Natural killer cell (primary cell): ENCODE measurements at regions not wholly inside any gene's neighbourhood (a gene's known extent, or its start where the extent isn't known, plus 50 kb on each side); places are given as distances from the start of the nearest gene placed in this dataset.

Source experiments
- ATAC-seq, 3 donors: fragments of 150-1000 bp in 2 of 3; fragments of 200-7000 bp in 1 of 3; cut with Tn5 transposase; 1 replicate in 1 of 3; 2 replicates in 2 of 3; pipeline ENCODE4 v1.10.0; 2021; ENCODE audit warnings: mild to moderate bottlenecking in 2 of 3, moderate library complexity in 2 of 3
- DNase-seq, 2 donors: peaks; one replicate each; pipeline versions ENCODE4 v3.0.0 to v3.0.0-alpha.2; 2013 to 2021; ENCODE audit warnings: mixed read lengths in 1 of 2
- H3K27ac ChIP-seq: one replicate; pipeline ENCODE4 v1.5.1; 2013; ENCODE audit warnings: mild to moderate bottlenecking, low read length
- H3K27me3 ChIP-seq: one replicate; pipeline ENCODE4 v1.6.1; 2013; ENCODE audit warnings: low read length; ENCODE audit not compliant: control insufficient read depth, insufficient read depth
- H3K36me3 ChIP-seq: one replicate; pipeline ENCODE4 v1.6.1; 2013; ENCODE audit warnings: low read length; ENCODE audit not compliant: control insufficient read depth, insufficient read depth
- H3K4me1 ChIP-seq: one replicate; pipeline ENCODE4 v1.6.1; 2013; ENCODE audit warnings: low read length; ENCODE audit not compliant: control insufficient read depth, insufficient read depth
- H3K4me3 ChIP-seq: one replicate; pipeline ENCODE4 v1.5.1; 2013; ENCODE audit warnings: low read length
- H3K9me3 ChIP-seq: one replicate; pipeline ENCODE4 v1.6.1; 2013; ENCODE audit warnings: low read length; ENCODE audit not compliant: control insufficient read depth, insufficient read depth
- H3K27ac Mint-ChIP-seq, 2 donors: one replicate each; pipeline ENCODE4 v1.8.0; 2022; ENCODE audit warnings: mild to moderate bottlenecking in 2 of 2, mixed read lengths in 2 of 2, moderate library complexity in 1 of 2
- H3K27me3 Mint-ChIP-seq, 2 donors: one replicate each; pipeline ENCODE4 v1.8.0; 2022; ENCODE audit warnings: low read depth in 2 of 2, mixed read lengths in 2 of 2
- H3K36me3 Mint-ChIP-seq: one replicate; pipeline ENCODE4 v1.8.0; 2022; ENCODE audit warnings: mixed read lengths
- H3K4me1 Mint-ChIP-seq, 2 donors: one replicate each; pipeline ENCODE4 v1.8.0; 2022; ENCODE audit warnings: mixed read lengths in 2 of 2
- H3K4me3 Mint-ChIP-seq: one replicate; pipeline ENCODE4 v1.8.0; 2022; ENCODE audit warnings: mild to moderate bottlenecking, moderate library complexity, mixed read lengths
- H3K9me3 Mint-ChIP-seq, 2 donors: one replicate each; pipeline ENCODE4 v1.8.0; 2022; ENCODE audit warnings: mixed read lengths in 2 of 2
- WGBS: methylation state at CpG from one replicate; pipeline ENCODE4 v1.1.7; 2013; ENCODE audit warnings: missing lambda C conversion rate; ENCODE audit not compliant: insufficient coverage; 5-methylcytosine and 5-hydroxymethylcytosine counted together
- intact Hi-C: fragments of 100-400 bp; cut with micrococcal nuclease; formaldehyde crosslinking; loops from one replicate; pipeline ENCODE4 v1.14.2; 2022
- TF ChIP-seq, protein P1 (sequence below): fragments of 200-600 bp; IDR thresholded peaks from one replicate; pipeline ENCODE4 v1.8.0; 2022; ENCODE audit warnings: antibody characterized with exemption

DNA sequence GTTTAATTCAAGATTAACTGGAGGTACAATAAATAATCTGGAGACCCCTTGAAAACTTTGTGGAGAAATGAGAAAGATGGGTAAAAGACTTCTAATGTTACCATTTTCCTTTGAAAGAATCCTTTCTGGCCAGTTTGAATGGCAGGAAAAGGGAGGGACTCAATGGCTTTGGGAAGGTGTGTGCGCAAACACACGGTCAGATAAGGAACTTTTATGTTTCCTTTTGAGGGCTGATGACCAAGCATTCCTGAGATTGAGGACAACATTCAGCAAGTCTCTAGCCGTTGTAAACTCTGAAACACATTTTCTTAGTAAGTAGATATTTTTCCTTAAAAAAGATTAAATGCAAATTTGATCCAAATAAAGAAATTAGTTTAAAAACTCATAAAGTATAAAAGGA, 909.7 kb upstream of the TENM4 start:
- intact Hi-C loops: no loop called here
- H3K9me3 Mint-ChIP-seq: peaks cover 4 to 8% of the 10 kb centered on the region in 2 donors
- H3K27ac Mint-ChIP-seq: no peak overlapping the region

DNA sequence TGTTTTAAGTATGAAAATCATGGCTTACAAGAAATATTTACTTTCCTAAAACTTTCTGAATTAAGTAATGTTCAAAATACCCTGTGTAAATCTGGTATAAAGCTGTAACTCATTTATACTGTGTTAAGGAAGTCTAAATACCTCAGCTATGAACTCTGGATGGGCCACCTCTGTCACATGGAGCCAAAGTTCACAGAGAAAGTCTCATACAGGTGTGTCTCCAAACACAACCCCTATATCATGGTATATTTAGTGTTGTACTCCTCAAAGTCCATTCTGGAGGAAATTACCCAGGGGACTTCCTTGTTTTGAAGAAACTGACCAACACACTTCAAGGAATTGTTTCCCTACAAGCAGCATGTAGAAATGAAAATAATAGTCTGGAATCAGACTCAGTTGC, 909.2 kb upstream of the TENM4 start:
- peaks cover 4 to 8% of the 10 kb centered on the region in 2 donors for H3K9me3 Mint-ChIP-seq

More for the DNA sequence above, 909.7 kb upstream of the TENM4 start:
- Histone ChIP-seq H3K4me1 (no peaks in the 10 kb centered on the region), H3K27me3 (no peaks in the 10 kb centered on the region), H3K27ac (no peak overlapping the region), H3K9me3 (no peaks in the 10 kb centered on the region), H3K4me3 (no peak overlapping the region), H3K36me3 (no peaks in the 10 kb centered on the region)
- WGBS: 12% methylated on average over 2 of the region's 3 CpGs
- no peak for DNase-seq
- Mint-ChIP-seq H3K36me3 (peaks cover 5% of the 10 kb centered on the region), H3K4me3 (no peak overlapping the region), H3K27me3 (no peaks in the 10 kb centered on the region), H3K4me1 (no peaks in the 10 kb centered on the region)
- TF ChIP-seq, protein P1, sequence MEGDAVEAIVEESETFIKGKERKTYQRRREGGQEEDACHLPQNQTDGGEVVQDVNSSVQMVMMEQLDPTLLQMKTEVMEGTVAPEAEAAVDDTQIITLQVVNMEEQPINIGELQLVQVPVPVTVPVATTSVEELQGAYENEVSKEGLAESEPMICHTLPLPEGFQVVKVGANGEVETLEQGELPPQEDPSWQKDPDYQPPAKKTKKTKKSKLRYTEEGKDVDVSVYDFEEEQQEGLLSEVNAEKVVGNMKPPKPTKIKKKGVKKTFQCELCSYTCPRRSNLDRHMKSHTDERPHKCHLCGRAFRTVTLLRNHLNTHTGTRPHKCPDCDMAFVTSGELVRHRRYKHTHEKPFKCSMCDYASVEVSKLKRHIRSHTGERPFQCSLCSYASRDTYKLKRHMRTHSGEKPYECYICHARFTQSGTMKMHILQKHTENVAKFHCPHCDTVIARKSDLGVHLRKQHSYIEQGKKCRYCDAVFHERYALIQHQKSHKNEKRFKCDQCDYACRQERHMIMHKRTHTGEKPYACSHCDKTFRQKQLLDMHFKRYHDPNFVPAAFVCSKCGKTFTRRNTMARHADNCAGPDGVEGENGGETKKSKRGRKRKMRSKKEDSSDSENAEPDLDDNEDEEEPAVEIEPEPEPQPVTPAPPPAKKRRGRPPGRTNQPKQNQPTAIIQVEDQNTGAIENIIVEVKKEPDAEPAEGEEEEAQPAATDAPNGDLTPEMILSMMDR: no peak
- no peak for ATAC-seq

DNA sequence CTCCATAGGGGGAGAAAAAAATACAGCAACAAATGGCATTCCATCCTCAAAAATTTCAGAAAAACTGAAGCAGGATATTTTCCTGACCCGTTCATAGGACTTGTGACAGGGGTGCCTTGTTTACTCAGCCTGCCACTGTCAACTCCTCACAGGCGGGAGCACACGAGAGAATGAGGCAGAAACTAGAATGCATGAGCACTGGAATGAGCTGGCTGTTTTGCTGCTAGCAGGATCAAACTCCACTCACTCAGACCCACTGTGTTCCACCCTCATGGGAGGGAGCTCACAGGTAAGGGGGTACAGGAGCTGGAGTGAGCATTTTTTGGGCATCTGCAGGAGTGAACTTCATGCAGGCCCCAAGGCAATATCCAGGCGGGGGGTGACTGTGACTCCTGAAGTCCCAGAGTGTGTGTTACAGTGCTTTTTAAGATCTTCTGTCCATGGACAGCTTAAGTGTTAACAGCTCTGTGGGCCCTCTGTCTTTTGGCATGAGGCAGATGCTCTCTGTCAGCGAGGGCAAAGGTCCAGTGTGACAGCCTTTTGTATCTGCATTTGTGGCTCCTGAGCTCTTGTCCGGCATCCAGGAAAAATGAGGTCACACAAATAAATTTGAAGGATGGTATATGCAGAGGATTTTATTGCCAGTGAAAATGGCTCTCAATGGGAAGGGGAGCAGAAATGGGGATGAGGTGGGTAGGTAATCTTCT, 905.7 kb upstream of the TENM4 start:
- Mint-ChIP-seq H3K27me3 (no peaks in the 10 kb centered on the region), H3K27ac (no peak overlapping the region)
- TF ChIP-seq, protein P1: no peak

More for the DNA sequence above, 909.2 kb upstream of the TENM4 start:
- no peaks in the 10 kb centered on the region for H3K36me3 ChIP-seq
- intact Hi-C loops: no loop called here
- Mint-ChIP-seq H3K27ac (no peak overlapping the region), H3K4me3 (no peak overlapping the region), H3K4me1 (no peaks in the 10 kb centered on the region), H3K27me3 (no peaks in the 10 kb centered on the region), H3K36me3 (peaks cover 5% of the 10 kb centered on the region)
- no peaks in the 10 kb centered on the region for H3K27me3 ChIP-seq
- H3K9me3 ChIP-seq: no peaks in the 10 kb centered on the region
- no peak overlapping the region for H3K4me3 ChIP-seq
- H3K4me1 ChIP-seq: no peaks in the 10 kb centered on the region
- ATAC-seq (no peak), DNase-seq (no peak)
- TF ChIP-seq, protein P1: no peak
- H3K27ac ChIP-seq: no peak overlapping the region

DNA sequence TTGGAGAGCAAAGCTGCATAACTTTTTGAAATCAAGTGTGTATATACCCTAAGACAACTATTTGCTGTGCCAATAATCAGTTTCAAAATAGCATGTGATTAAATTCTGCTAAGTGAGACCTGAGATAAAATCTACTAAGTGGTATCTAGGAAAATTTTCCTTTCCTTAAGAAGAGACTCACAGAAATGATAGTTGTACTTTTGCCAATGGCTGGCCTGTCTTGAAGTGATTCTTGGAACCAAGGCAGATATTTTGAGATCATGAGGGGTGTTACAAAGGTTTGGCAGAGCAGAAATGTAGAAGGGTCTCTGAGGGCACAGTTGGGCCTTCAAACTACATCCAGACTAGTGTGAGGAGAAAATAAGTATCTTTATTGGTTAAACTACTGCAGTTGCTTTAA, 902.6 kb upstream of the TENM4 start:
- Histone ChIP-seq H3K36me3 (no peaks in the 10 kb centered on the region), H3K4me3 (no peak overlapping the region), H3K9me3 (no peaks in the 10 kb centered on the region), H3K4me1 (no peaks in the 10 kb centered on the region), H3K27ac (no peak overlapping the region), H3K27me3 (no peaks in the 10 kb centered on the region)
- DNase-seq (no peak), ATAC-seq (no peak)
- no peak overlapping the region for H3K4me3 Mint-ChIP-seq
- H3K27ac Mint-ChIP-seq: no peak overlapping the region
- H3K9me3 Mint-ChIP-seq: peaks cover 4 to 7% of the 10 kb centered on the region in 2 donors
- TF ChIP-seq, protein P1: no peak
- no peaks in the 10 kb centered on the region for H3K36me3 Mint-ChIP-seq
- intact Hi-C loops: no loop called here
- H3K27me3 Mint-ChIP-seq: no peaks in the 10 kb centered on the region
- H3K4me1 Mint-ChIP-seq: no peaks in the 10 kb centered on the region

More for the DNA sequence above, 905.7 kb upstream of the TENM4 start:
- no peak overlapping the region for H3K4me3 ChIP-seq
- H3K36me3 ChIP-seq: no peaks in the 10 kb centered on the region
- no peaks in the 10 kb centered on the region for H3K27me3 ChIP-seq
- H3K9me3 ChIP-seq: no peaks in the 10 kb centered on the region
- Mint-ChIP-seq H3K4me3 (no peak overlapping the region), H3K4me1 (no peaks in the 10 kb centered on the region), H3K9me3 (peaks cover 7 to 9% of the 10 kb centered on the region in 2 donors), H3K36me3 (peaks cover 5% of the 10 kb centered on the region)
- intact Hi-C loops: no loop called here
- ATAC-seq (no peak), DNase-seq (no peak)
- no peaks in the 10 kb centered on the region for H3K4me1 ChIP-seq
- no peak overlapping the region for H3K27ac ChIP-seq
- WGBS: 75% methylated on average over 6 of the region's 6 CpGs
